Tibial nerve (tissue), 4 donors: ENCODE measurements at regions not wholly inside any gene's neighbourhood (a gene's known extent, or its start where the extent isn't known, plus 50 kb on each side); places are given as distances from the start of the nearest gene placed in this dataset.

ENCODE experiments used
- DNase-seq, 2 donors: peaks; one replicate each; pipeline ENCODE4 v3.0.0-alpha.2; 2019; ENCODE audit warnings: low spot score in 2 of 2
- H3K27ac ChIP-seq, 4 donors: fragments of 200-600 bp; sonication (generic) in 3 of 4; one replicate each; pipeline ENCODE4 v1.5.1; 2017 to 2019; ENCODE audit warnings: mild to moderate bottlenecking in 1 of 4
- H3K27me3 ChIP-seq, 2 donors: fragments of 200-600 bp; sonication (generic) in 1 of 2; one replicate each; pipeline versions ENCODE4 v1.5.1 to v1.6.0; 2017 to 2019
- H3K36me3 ChIP-seq, 3 donors: fragments of 200-600 bp; sonication (generic); one replicate each; pipeline ENCODE4 v1.5.1; 2018 to 2019
- H3K4me1 ChIP-seq, 4 donors: fragments of 200-600 bp; sonication (generic) in 3 of 4; one replicate each; pipeline ENCODE4 v1.5.1; 2017 to 2019
- H3K4me3 ChIP-seq, 4 donors: fragments of 200-600 bp; sonication (generic) in 3 of 4; one replicate each; pipeline ENCODE4 v1.5.1; 2017 to 2019; ENCODE audit warnings: mild to moderate bottlenecking in 1 of 4, moderate library complexity in 1 of 4
- H3K9me3 ChIP-seq, 4 donors: fragments of 200-600 bp; sonication (generic) in 3 of 4; one replicate each; pipeline ENCODE4 v1.5.1; 2017 to 2019
- EP300 ChIP-seq, 2 donors: sonication (generic); formaldehyde crosslinking; IDR thresholded peaks; one replicate each; pipeline ENCODE4 v1.6.1; 2017; ENCODE audit warnings: antibody characterized with exemption in 2 of 2, mild to moderate bottlenecking in 1 of 2
- POLR2A ChIP-seq, 2 donors: fragments of 450-650 bp; IDR thresholded peaks; one replicate each; pipeline ENCODE4 v1.6.1; 2017; ENCODE audit warnings: antibody characterized with exemption in 2 of 2, mild to moderate bottlenecking in 2 of 2, moderate library complexity in 2 of 2
- WGBS, 2 donors: methylation state at CpG; one replicate each; pipeline ENCODE4 v1.1.5; 2018; 5-methylcytosine and 5-hydroxymethylcytosine counted together
- TF ChIP-seq, protein P1 (sequence below), 5 experiments: fragments of 200-600 bp in 3 of 5; fragments of 450-650 bp in 2 of 5; sonication (generic) in 3 of 5; IDR thresholded peaks; one replicate each; pipeline ENCODE4 v1.5.1; 2016 to 2019; ENCODE audit warnings: antibody characterized with exemption in 5 of 5, mild to moderate bottlenecking in 3 of 5, moderate library complexity in 2 of 5

DNA sequence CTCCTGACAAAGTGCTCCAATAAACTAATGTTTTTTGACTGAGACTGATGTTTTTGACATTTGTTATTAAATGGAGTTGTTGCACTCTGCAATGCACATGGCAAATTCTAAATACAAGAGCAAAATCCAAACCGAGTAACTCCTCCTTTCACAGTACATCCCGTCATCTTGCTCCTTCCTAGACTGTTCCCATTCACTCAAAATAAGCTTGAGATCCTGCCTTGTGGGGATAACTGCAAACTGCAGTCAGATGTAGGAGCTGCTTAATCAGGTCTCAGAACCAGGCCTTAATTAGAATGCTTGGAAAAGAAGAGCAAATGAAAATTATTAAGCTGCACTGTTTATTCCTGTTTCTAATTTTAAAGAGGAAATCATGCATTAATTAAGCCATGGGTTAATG is 134.8 kb upstream of the SPRY2 start:
- H3K4me3 ChIP-seq = no peak overlapping the region
- no peaks in the 10 kb centered on the region for H3K27me3 ChIP-seq
- H3K27ac ChIP-seq = no peak overlapping the region
- H3K4me1 ChIP-seq = peaks cover 0 to 38% (median 18%) of the 10 kb centered on the region in 4 donors
- no peak for DNase-seq
- 63 to 81% methylated on average over 2 of the region's 2 CpGs for WGBS, 2 donors
- no peaks in the 10 kb centered on the region for H3K36me3 ChIP-seq
- no peaks in the 10 kb centered on the region for H3K9me3 ChIP-seq
- TF ChIP-seq POLR2A (IDR thresholded peaks at IDR 0.05) (no peak), EP300 (IDR thresholded peaks at IDR 0.05) (no peak)
- TF ChIP-seq, protein P1, sequence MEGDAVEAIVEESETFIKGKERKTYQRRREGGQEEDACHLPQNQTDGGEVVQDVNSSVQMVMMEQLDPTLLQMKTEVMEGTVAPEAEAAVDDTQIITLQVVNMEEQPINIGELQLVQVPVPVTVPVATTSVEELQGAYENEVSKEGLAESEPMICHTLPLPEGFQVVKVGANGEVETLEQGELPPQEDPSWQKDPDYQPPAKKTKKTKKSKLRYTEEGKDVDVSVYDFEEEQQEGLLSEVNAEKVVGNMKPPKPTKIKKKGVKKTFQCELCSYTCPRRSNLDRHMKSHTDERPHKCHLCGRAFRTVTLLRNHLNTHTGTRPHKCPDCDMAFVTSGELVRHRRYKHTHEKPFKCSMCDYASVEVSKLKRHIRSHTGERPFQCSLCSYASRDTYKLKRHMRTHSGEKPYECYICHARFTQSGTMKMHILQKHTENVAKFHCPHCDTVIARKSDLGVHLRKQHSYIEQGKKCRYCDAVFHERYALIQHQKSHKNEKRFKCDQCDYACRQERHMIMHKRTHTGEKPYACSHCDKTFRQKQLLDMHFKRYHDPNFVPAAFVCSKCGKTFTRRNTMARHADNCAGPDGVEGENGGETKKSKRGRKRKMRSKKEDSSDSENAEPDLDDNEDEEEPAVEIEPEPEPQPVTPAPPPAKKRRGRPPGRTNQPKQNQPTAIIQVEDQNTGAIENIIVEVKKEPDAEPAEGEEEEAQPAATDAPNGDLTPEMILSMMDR (IDR thresholded peaks at IDR 0.05) = peak in 1 of 5 experiments; percentile 7

DNA sequence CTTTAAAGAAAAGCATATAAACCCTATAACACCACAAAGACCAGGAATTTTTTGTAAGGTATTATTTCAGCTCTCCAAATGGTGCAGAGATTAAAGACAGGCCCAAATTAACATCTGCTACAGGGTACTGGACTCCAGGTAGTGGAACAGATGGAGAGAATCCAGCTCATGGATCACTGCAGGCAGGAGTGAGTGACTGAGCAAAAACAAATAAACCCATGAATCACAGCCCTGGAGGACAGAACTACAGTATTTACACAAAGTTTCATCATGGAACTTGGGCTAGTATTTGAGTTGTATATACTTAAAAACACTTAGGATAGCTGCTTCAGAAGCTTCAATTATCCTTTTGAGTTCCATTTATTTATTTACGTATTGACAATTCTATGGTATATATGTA is 132.8 kb upstream of the SPRY2 start:
- peaks cover 0 to 59% (median 28%) of the 10 kb centered on the region in 4 donors for H3K4me1 ChIP-seq
- H3K27me3 ChIP-seq = no peaks in the 10 kb centered on the region
- TF ChIP-seq, protein P1 (IDR thresholded peaks at IDR 0.05) = no peak
- no peak for TF ChIP-seq EP300 (IDR thresholded peaks at IDR 0.05)
- TF ChIP-seq POLR2A (IDR thresholded peaks at IDR 0.05) = no peak
- H3K9me3 ChIP-seq = no peaks in the 10 kb centered on the region
- no peak overlapping the region for H3K4me3 ChIP-seq
- no peak for DNase-seq
- H3K36me3 ChIP-seq = no peaks in the 10 kb centered on the region
- peak overlapping the region in 2 of 4 donors; percentile 95 to 99 for H3K27ac ChIP-seq
- 97 to 98% methylated on average over 1 of the region's 1 CpG for WGBS, 2 donors

DNA sequence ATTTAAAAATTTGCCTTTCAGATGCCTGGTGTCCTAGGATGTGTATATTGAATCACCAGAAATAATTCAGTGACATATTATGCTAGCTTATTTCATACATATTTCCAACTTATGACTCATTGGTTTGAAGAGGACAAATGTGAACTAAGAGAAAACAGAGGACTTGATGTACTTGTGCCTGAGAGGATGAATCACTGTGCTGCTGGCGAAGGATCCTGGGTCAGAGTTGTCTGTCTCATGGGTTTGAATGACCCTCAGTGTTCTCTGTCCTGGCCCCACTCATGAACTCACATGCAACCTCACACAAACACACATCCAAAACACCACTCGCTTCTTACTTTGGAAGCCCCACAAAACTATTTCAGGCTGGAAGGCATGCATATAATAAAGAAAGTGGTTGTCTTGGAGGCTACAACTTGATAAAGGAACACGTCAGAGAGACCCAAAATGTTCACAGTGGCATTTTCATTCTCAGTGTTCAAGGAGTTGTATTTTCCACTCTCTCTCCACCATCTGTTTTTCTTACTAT is 129.0 kb upstream of the SPRY2 start:
- peak overlapping the region; percentile 72 to 99 (median 86) for H3K27ac ChIP-seq
- peaks cover 0 to 5% (median 0%) of the 10 kb centered on the region in 4 donors for H3K9me3 ChIP-seq
- TF ChIP-seq POLR2A (IDR thresholded peaks at IDR 0.05) = peak in 1 of 2 donors; percentile 24
- peak; percentile 81 to 98 for TF ChIP-seq EP300 (IDR thresholded peaks at IDR 0.05)
- TF ChIP-seq, protein P1 (IDR thresholded peaks at IDR 0.05) = no peak
- H3K27me3 ChIP-seq = no peaks in the 10 kb centered on the region
- H3K36me3 ChIP-seq = no peaks in the 10 kb centered on the region
- peak; percentile 66 to 87 for DNase-seq
- no peak overlapping the region for H3K4me3 ChIP-seq
- peaks cover 0 to 59% (median 35%) of the 10 kb centered on the region in 4 donors for H3K4me1 ChIP-seq
- 24 to 32% methylated on average over 3 of the region's 3 CpGs for WGBS, 2 donors

DNA sequence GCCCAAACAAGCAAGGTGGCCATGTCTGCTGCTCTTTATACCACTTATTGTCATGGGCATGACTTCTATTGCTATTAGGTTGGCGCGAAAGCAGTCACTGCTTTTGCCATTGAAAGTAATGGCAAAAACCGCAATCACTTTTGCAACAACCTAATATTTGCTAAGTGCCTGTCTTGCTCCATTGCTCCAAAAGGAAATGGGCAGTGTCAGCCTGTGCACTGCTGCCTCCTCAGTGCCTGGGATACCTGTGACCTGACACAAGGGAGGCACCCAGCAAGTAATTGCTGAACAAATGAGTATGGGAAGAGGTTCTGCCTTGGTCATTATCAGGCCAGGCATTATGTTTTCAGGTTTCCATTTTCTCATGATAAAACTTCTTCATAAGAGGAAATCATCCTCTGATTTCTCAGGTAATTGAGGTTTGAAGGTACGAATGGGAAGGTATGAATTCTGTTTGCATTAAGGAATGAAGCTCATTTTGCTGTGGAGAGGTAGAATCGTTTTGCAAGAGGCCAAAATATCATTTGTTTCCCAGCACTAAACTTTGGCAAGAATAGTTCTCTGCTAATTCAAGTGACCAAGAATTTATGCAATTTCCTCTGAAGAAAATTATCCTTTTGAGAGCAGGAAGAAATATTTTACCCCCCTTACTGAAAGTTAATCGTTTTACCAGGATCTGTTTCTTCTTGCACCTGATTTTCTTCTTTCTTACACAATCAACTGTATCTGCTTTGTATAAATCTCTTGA is 128.4 kb upstream of the SPRY2 start:
- TF ChIP-seq EP300 (IDR thresholded peaks at IDR 0.05) (no peak), POLR2A (IDR thresholded peaks at IDR 0.05) (no peak)
- TF ChIP-seq, protein P1 (IDR thresholded peaks at IDR 0.05) = no peak
- H3K4me3 ChIP-seq = no peak overlapping the region

DNA sequence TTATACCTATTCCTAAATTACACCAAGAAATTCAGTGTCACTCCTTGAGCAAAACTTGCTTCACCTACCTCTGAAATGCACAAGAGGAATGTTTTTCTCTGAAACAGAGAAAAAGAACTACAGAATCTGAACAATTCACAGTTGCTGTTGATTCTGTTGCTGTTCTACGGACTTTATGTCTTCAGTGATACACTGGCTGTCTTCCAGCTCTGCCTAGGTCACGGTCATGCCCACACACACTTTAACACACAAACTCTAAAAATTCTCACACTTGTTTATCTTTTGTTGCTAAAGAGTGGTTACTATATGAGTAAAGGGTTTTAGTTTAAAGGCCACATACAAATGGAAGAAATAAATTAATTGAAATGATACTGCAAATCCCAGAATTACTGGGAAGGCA is 124.4 kb upstream of the SPRY2 start:
- peak overlapping the region in 3 of 4 donors; percentile 16 to 84 (median 82) for H3K27ac ChIP-seq
- TF ChIP-seq, protein P1 (IDR thresholded peaks at IDR 0.05) = no peak
- TF ChIP-seq EP300 (IDR thresholded peaks at IDR 0.05) = peak in 1 of 2 donors; percentile 37
- no peaks in the 10 kb centered on the region for H3K27me3 ChIP-seq
- peaks cover 0 to 59% (median 26%) of the 10 kb centered on the region in 4 donors for H3K4me1 ChIP-seq
- DNase-seq = no peak
- no peak overlapping the region for H3K4me3 ChIP-seq
- no peaks in the 10 kb centered on the region for H3K36me3 ChIP-seq
- 27 to 32% methylated on average over 2 of the region's 2 CpGs for WGBS, 2 donors
- peaks cover 0 to 5% (median 0%) of the 10 kb centered on the region in 4 donors for H3K9me3 ChIP-seq

More for the DNA sequence above, 128.4 kb upstream of the SPRY2 start:
- Histone ChIP-seq H3K27ac (peak overlapping the region; percentile 72 to 99 (median 84)), H3K4me1 (peaks cover 0 to 66% (median 39%) of the 10 kb centered on the region in 4 donors), H3K36me3 (no peaks in the 10 kb centered on the region), H3K27me3 (no peaks in the 10 kb centered on the region), H3K9me3 (peaks cover 0 to 5% (median 0%) of the 10 kb centered on the region in 4 donors)
- no peak for DNase-seq
- WGBS, 2 donors = 57% methylated on average over 6 of the region's 6 CpGs
